MM.1S (cell line): ENCODE measurements at regions not wholly inside any gene's neighbourhood (a gene's known extent, or its start where the extent isn't known, plus 50 kb on each side); places are given as distances from the start of the nearest gene placed in this dataset.

Source experiments
- CTCF ChIP-seq: fragments of 300-600 bp; sonication (generic); IDR thresholded peaks from 2 replicates; pipeline ENCODE4 v1.5.1; 2016; ENCODE audit warnings: antibody characterized with exemption, low read length, mixed read lengths
- EZH2 ChIP-seq: fragments of 300-600 bp; sonication (generic); optimal IDR thresholded peaks from 2 replicates; pipeline ENCODE3; 2017; ENCODE audit warnings: low read depth, mild to moderate bottlenecking, antibody characterized with exemption, low read length, mixed read lengths
- EZH2phosphoT487 ChIP-seq: fragments of 300-600 bp; sonication (generic); IDR thresholded peaks from 2 replicates; pipeline ENCODE4 v1.6.1; 2018; ENCODE audit warnings: antibody characterized with exemption, low read length

GRCh38 chr4:27152703-27153102 is 292.1 kb downstream of the STIM2 start:
- TF ChIP-seq CTCF (no peak), EZH2phosphoT487 (no peak), EZH2 (no peak)
